IPS-NIHi7 (cell line): ENCODE measurements at regions not wholly inside any gene's neighbourhood (a gene's known extent, or its start where the extent isn't known, plus 50 kb on each side); places are given as distances from the start of the nearest gene placed in this dataset.

ENCODE experiments used
- DNase-seq: peaks from one replicate; pipeline ENCODE4 v3.0.0; 2012; ENCODE audit warnings: mixed read lengths; ENCODE audit errors: extremely low spot score

DNA sequence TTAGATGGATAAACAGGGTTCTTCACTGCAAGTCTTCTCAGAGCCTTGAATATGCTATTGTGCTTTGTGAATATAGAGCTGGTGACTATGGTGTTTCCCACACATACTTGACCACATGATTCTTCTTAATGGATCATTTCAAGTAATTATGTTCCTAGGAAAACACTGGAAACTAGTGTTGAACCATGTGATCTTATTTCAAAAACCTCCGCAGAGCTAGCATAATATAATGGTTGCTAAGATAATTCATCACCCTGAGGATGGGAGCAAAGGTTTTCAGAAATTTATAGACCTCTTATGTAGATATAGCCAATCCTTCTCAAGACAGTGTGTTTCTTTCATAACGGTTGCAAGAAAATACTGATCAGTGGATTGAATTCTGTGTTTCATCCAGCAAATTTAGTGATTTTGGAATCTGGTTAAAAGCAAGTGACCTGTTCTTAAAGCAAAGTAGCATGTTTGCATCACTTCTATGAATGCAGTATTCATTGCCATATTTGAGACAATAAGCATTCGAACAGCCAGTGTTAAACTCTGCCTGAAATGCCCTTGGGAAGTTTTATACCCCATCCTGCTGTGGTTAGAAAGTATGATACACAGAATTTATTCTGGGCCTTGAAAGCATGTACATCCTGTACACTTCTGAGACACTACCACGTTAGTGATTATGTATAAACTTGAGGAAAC is 341.0 kb upstream of the E2F7 start:
- no peak for DNase-seq

DNA sequence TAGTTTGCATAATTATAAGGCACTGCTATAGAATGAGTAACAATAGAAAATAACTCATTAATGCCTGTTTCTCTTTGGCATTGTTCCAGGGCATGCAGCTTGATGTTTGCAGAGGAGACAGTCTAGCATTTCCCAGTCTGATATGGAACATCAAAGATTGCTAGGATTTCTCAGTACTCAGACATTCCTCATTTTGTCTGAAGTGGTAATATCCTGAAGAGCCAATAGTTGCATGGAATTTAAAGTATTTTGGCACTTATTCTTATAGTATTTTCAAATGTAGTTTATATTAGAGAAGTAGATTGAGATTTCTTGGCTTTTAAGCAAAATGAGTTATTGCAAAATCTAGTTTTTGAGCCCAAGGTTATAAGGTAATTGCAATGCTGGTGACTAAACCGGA is 337.3 kb upstream of the E2F7 start:
- DNase-seq, result no peak

DNA sequence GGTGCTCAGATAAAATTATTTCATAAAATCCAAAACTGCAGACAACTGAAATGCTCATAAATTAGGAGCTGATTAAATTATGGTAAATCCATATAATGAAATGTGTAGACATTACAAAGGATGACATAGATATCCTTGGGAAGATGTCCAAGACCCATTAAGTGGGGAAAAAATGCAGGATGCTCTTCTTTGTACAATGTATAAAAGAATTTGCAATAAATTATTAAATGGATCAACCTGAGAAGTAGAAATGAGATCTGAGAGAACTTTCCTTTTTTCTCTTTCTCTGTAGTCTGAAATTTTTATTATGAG is 336.4 kb upstream of the E2F7 start:
- no peak for DNase-seq

DNA sequence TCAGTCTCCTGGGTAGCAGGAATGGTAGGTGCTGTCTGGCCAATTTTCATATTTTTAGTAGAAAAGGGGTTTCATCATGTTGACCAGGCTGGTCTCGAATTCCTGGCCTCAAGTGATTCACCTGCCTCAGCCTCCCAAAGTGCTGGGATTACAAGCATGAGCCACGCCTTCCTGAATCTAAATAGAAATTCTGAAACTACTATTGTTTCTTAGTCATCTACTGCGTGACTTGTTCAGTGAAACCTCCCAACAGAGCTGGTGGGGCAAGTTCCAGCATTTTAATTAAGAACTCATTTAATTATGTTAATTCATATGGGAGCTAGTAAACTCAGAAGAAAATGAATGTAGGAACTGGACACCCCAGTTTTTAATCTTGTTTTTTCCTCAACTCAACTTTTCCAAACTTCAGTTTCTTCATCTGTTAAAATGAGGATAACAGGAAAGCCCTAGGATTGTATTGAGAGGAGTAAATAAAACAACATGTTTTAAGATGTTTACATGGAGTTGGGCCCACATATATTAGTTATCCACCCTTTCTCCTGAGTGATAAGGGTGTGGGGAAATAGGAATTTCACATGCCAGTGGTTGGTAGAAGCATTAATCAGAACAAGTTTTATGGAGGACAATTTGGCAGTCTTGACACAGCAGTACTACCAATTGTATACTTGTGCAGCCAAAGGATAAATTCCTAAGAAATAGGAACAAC is 335.8 kb upstream of the E2F7 start:
- DNase-seq, result no peak

DNA sequence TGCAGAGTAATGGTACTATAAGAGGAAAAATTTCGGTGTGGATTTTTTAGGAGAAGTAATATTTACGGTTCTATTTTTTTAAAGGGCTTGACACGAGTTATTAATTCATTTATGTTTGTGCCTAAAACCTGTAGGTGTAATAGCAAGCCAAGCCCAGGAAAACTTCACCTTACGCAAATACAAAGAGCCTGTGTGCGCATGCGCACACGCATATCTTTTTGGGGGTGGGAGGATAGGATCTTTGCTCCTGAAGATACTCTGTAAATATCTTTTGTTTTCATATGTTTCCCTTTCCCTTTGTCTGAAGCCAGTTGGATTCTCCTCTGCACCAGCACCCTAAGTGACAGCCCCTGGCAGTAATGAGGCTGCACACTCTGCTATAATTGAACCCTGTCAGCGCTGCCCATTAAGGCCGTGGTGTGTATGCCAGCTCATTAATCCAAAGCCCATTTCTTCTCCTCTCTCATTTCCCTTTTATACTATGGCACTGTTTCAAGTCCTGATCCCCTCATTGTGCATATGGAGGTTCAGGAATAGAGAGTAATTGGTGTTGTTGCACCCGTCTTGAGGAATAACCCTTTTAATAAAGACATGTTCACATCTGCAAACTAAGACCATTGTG is 327.2 kb upstream of the E2F7 start:
- DNase-seq, result no peak

DNA sequence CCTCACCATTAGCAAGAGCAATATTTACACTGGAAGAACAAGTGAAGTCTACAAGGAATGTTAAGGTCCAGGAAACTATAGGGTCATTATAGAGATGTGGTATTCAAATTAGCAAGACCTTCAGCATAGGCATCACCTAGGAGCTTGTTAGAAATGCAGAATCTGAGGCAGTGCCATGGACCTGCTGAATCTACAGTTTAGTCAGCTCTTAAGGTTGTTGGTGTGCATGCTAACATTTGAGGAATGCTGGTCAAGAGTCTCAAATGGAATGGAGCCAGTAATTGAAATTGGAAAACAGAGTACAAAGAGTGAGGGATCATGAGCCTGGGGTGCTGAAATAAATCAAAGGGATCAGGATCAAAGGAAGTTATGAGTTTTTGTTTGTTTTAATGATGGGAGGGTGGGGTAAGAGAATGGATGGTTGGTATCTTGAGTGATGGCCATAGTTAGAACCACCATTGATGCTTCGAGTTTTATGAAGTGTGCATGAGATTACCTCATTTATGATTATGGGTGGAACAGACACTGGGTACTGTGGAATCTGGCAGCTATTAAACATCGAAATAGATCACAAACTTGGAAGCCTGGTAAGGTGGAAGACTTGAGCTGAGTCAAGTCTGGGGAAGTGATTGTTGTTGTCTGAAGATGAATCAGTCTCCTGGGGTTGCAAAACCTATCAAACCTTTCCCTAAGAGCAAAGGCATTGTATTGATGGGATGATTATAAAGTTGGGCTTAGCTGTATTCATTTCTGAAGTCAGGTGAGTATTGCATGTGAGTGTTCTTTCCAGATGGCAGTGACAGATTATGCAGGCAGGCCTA is 323.3 kb upstream of the E2F7 start:
- DNase-seq, result no peak

DNA sequence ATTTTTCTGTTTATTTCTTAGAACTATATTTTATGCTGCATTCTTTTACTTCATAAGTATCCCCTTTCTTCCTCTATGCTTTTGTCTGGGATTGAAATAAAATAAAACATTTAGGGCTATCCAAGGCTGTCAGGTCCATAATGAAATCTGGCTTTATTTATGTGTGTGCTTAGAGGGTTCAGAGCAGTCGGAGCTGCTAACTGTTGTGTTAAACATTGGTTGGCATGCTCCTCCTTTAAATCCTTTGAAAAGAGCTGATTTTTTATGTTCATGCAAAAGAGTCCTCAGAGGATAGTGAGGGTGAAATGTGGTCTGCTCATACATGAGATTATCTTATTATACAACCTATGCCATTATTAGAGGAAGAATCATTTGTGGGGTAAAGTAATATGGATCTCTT is 322.3 kb upstream of the E2F7 start:
- no peak for DNase-seq

DNA sequence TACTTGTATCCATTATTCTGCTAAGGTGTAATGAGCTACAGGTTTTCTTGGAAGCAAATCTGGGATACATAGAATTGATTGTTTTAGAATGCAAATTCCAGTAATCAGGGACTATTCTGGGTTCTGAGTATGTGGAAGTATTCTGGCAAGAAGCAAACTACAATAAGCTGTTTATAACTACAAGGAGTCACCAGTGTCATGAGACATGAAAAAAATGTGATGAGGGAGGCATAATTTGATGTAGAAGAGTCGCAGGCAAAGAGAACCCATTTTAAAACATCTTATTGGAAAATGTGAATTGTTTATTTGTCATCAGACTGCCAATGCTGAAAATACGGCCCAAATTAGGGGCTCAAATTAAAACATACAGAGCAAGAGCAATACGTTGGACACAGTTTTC is 321.8 kb upstream of the E2F7 start:
- no peak for DNase-seq

DNA sequence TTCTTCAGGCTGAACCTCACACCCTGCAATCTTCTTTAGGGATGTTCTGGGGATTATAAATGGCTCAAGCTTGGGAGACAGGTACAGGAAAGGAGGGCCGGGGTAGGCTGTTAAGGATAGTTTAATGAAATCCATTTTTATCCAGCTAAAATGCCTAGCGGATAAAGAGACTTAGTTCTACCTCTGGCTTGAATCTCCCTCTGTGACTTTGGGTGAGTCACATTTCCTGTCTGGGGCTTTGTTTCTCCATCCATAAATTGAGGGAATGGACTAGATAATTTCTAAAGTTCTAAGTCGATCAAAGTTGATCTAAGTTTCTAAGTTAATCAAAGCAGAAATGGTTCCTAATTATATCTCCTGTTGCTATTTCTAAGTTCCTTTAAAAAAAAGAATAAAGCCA is 319.6 kb upstream of the E2F7 start:
- no peak for DNase-seq

DNA sequence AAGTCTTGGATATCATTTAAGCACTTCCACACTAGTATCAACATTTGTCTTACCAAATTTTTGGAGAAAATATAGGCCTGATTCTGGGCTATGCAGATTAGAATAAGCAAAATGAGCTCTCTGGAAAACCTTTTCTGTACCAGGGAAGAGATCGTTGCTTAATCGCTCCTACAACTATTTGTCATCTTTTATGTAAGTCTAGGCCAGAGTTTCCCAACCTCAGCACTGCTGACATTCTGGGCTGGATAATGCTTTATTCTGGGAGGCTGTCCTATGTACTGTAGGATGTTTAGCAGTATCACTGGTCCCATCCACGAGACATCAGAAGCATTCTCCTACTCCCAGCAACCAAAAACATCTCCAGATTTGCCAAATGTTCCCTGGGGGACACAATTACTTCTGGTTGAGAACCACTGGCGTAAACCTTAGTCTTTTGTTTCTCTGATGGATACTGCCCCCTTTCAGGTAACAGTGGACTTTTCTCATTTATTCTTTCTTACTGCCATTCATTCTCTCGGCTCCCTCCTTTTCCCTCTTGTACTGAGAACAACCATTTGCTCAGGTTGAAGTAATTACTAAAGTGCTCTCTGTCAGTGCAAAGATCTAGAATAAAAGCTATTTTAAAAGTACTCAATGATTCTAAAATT is 316.9 kb upstream of the E2F7 start:
- no peak for DNase-seq

DNA sequence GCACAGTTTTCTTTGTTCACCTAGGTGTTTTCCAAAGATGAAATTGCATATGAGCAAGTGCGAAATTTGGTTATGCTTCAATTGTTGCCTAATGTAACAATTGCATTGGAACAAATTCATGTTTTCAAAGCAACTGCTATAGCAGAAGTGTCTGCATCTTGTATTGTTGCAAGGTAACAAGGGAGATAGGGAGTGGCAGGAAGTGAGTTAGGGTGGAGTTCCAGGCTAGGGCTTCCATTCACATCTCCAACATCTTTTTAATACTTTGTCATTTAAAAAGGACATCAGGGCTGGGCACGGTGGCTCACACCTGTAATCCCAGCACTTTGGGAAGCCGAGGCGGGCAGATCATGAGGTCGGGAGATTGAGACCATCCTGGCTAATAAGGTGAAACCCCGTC is 312.3 kb upstream of the E2F7 start:
- no peak for DNase-seq

DNA sequence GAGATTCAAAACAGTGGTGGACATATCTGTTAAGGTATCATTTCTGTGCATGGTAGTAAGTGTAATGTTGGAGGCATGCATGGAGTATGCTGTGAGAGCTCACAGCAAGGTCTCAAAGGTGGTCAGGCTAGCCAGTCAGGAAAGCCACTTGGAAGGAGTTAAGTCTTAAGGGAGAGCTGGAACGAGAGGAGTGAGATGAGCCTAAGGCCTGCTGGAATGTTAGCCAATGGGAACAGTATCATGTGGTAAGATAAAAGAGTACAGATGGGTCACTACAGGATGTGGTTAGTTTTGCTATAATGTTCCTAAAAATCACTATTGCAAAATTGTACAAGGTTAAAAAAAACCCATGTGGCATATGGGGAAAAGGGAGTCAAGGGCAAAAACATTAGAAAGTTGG is 311.7 kb upstream of the E2F7 start:
- no peak for DNase-seq

DNA sequence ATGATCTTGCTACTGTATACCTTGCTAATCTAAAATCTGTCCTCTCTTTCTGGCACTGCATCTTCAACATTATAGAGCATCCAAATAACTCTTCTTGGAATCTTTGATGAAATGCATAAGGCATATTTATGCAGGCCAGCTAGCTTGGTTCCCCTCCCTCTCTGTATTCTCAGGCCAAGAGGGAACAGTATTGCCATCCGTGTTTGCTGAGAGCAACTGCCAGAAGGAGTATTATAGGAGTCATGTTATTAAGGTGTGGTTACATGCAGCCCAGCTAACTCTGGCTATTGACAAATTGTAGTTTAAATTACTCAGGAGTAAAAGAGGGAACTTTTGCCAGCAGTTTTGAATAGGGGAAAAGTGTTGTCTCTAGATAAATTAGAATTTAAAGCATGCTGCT is 309.3 kb upstream of the E2F7 start:
- DNase-seq, result no peak

DNA sequence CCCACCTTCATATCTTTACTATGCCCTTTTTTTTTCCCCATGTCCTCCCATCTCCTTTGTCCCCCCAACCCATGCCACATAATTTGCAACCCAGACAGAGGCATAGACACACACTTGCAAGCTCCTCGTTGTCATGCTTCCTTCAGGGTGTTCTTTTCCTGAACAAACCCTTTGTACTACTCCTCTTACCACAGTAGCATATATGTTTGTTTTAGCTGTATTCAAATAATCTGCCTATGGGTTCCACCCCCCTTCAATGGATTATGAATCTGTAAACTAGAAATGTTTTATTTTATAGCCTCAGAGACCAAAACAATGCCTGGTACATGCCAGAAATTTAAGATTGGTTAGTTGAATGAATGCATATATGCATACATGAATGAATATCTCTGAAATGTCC is 307.1 kb upstream of the E2F7 start:
- no peak for DNase-seq

DNA sequence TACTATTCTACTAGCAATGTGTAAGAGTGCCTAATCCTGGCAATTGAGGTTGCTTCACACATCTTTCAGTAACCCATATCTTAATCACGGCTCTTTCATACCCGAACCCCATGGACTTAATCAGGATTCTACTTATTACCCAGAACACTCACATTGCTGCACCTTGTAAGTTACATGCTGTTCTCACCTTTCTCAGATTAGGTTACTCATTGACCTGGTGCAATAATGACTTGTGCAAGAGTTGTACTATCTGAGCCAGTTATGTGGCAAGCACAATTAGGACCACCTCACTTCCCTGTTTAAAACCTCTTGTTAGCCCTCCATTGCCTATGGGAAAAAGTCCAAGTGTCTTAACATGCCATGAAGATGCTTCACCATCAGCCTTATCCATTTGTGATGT is 306.7 kb upstream of the E2F7 start:
- no peak for DNase-seq

DNA sequence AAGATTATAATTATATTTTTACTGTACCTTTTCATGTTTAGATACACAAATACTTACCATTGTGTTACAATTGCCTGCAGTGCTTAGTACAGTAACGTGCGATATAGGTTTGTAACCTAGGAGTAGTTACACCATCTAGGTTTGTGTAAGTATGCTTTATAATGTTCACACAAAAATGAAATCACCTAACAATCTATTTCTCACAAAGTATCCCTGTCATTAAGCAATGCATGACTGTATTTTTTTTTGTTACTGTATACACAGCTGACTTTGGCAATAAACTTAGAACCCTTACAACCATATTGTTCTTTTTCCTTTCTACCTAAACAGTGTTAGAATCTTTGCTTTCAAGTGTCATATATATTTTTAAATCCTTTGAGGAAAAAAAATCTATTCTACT is 303.0 kb upstream of the E2F7 start:
- no peak for DNase-seq

DNA sequence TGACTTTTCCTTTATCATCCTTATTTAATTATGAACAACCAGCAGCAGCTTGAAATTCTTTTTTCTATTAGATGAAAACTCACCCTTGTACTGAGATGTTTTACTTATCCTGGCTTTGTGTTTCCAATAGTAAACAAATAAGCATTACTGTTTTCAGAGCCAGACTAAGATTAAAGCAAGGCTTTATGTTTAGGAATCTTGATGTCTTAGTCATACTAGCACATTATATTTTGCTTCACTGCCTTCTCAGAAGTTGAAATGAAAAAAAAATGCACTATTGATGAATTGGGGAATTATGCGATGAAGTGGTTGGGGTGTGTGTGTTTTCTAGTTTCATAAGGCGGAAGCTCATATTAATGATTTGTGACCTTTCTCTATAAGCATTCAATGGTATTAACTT is 301.2 kb upstream of the E2F7 start:
- no peak for DNase-seq

DNA sequence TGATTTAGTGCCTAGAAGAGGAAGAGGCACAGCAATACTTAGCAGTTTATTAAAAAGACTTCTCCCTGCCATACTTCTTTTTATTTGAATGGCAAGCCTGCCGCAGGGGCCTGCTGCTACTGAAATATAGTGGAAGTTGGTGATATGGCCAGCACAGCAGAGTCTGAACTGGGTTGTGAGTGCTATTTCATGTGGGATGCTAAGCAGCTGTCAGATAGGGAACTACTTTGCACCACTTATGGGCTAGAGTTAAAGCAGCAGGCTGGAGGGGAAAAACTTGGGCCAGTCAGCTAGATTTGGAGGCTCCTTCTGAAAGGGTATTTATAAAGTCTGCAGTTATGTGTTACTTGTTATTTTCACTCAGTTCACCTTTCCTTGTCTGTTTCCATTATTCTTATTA is 299.0 kb upstream of the E2F7 start:
- no peak for DNase-seq

DNA sequence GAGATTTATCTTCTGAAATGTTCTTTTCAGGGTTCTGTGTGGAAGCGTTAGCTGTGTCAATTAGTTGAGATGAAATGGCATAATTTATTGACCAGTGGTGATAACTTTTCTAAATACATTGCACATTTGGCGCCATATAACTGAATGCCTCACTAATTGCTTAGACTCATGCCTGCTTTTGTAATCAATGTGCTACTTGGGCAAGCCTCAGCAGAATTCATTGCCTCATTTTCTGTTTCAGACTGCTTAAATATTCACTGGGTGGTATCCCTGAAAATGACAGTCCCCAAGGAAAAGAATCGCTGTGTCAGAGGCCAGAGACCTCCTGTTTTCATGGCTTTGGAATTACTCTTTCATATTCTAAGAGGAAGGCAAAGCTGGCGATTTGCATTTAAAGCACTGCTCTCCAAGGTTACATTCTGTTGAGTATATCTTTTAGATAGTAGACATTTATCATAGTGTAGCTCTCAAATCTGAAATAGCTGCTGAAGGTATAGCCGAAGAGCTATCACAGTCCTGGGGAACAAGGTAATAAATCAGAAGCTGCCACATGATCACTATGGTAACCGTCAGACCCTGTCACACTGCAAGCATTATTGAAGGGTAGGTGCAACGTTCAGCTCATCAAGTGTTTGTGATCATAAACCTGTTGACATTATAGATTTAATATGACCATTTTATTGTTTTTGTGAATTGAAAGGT is 297.3 kb upstream of the E2F7 start:
- no peak for DNase-seq

DNA sequence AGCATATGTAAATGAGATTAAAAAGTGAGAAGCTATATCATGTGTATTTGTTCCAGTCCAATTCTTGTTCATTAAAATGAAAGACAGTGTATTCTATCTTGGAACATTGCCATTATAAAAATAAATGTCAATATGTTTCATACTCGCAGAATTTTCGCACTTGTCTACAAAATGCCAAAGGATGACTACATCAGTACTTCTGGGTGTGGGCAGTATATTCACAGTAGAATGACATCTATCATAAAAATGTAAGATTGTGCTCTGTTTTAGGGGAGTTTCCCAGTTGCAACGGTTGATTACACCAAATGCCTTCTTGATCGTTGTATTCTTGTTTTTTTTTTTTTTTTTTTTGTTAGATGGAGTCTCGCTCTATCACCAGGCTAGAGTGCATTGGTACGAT is 292.3 kb upstream of the E2F7 start:
- DNase-seq, result no peak

DNA sequence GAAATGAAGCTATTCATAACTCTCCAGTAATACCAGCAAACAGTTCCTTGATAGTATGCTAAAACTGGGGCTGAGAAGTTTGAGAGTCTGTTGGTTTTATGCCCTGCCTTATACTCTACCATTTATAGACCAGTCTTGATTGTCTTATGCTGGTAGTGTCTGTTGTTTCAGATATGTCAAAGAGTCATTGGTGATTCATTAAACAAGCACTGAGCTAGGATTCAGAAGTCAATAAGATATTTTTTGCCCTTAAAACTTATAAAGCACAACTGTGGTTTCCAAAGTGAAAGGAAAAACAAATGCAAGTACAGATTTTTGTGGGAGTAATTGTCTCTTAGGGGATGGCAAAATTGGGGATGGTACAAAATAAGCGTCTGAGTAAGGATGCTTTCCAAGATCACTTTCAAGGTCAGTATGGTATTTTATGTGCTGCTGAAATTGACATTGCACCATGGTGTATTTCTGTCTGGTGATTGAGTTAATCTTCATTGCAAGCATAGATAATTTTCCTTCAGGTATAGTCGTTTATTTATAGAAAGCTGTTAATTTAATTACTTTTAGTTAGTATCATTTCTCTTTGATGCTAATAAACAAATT is 289.5 kb upstream of the E2F7 start:
- DNase-seq, result no peak
